ENCODE measurements at regions not wholly inside any gene's neighbourhood (a gene's known extent, or its start where the extent isn't known, plus 50 kb on each side); places are given as distances from the start of the nearest gene placed in this dataset.
A peak's percentile ranks its signal among the peaks of the same experiment; 100 is the strongest.
"Not testable (repeated sequence)": the region's sequence is repeated elsewhere in the genome, so short reads cannot be mapped to it uniquely, and the experiment has no call there.

DNA sequence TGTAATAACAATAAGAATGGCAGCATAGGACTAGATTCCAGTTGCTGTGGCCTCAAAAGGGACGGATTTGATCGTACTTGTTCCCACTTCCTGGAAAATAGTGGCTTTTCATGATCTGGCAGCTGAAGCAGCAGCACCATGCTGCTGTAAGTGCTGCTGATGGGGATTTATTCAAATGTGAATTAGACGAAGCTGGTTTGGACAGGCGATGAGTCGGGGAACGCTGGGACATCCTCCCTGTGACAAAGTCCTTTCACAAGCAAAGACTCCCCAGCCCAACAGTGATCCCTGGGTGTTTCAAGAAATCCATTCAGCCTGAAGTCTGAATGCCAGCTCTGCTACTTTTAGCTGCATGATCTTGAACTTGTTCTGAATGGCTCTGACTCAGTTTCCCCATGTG lies 88.6 kb upstream of the XYLT1 start:
- no peak for TF ChIP-seq CTCF (IDR thresholded peaks at IDR 0.05; ENCODE audit: borderline replicate concordance, control extremely low read depth, extremely low read depth, insufficient read depth, missing control alignments)
- in situ Hi-C loops (cut with MboI; ENCODE audit: low sequenced_read_pairs, unreplicated experiment) = loop anchor here (25.0 kb wide), 1 partner anchor 697 kb away; no protein-coding TSS in a partner anchor

DNA sequence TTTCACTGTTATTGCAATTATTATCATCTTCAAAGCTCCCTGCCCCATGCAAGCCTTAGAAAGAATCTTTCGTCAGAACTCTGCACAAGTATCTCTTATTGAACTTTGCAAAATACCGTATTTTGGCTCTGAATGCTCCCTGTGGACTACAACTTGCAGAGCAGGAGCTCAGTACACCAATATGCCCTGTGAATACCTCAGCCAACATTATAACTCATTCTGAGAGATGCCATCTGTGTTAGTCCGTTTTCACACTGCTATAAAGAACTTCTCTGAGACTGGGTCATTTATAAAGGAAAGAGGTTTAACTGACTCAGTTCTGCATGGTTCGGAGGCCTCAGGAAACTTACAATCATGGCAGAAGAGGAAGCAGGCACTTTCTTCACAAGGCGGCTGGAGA lies 87.2 kb upstream of the XYLT1 start:
- in situ Hi-C loops (cut with MboI; ENCODE audit: low sequenced_read_pairs, unreplicated experiment) = loop anchor here (25.0 kb wide), 1 partner anchor 696 kb away; no protein-coding TSS in a partner anchor
- no peak for DNase-seq (ENCODE audit: low spot score)
- TF ChIP-seq CTCF (IDR thresholded peaks at IDR 0.05; ENCODE audit: borderline replicate concordance, control extremely low read depth, extremely low read depth, insufficient read depth, missing control alignments) = no peak

More for the DNA sequence above, 88.6 kb upstream of the XYLT1 start:
- no peak for DNase-seq (ENCODE audit: low spot score)

GRCh38 chr16:17557480-17557879 lies 86.7 kb upstream of the XYLT1 start:
- in situ Hi-C loops (cut with MboI; ENCODE audit: low sequenced_read_pairs, unreplicated experiment) = loop anchor here (25.0 kb wide), 1 partner anchor 695 kb away; no protein-coding TSS in a partner anchor
- no peak for DNase-seq (ENCODE audit: low spot score)
- no peak for TF ChIP-seq CTCF (IDR thresholded peaks at IDR 0.05; ENCODE audit: borderline replicate concordance, control extremely low read depth, extremely low read depth, insufficient read depth, missing control alignments)

DNA sequence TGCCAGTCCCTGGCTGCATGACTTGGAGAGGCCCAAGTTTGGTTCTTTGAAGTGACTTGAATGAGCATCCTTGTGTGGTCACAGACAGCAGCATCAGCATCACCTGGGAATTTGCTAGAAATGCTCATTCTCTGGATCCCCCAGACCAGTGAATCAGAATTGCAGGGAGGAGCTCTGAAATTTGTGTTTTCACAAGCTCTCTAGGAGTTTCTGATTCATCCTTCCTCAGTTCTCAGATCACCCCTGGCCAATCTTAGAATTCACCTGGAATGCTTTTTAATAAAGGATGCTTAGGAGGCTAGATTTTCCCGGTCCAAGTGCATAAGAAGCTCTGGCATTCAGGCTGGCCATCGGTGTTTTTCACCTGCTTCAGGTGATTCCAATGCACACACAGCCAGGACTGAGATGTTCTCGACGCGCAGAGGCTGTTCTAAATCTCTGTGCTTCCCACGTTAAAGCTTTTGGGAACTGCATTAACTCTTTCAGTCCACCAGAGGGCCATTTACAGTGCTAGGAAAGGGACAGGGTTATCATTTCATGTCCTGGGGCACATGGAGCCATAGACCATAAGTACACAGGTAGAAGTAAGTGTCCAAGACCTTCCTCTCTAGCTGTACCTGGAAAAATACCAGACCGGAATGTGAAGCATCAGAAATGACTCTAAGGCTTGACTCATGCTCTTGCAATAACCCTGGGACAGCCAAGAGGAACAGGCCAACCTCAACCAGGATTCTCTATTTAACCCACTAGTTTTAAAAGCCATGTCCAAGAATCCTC lies 85.7 kb upstream of the XYLT1 start:
- TF ChIP-seq CTCF (IDR thresholded peaks at IDR 0.05; ENCODE audit: borderline replicate concordance, control extremely low read depth, extremely low read depth, insufficient read depth, missing control alignments) = peak; percentile 61
- DNase-seq (ENCODE audit: low spot score) = peak; percentile 51
- in situ Hi-C loops (cut with MboI; ENCODE audit: low sequenced_read_pairs, unreplicated experiment) = loop anchor here (25.0 kb wide), 1 partner anchor 694 kb away; no protein-coding TSS in a partner anchor

- in situ Hi-C loops (cut with MboI; ENCODE audit: low sequenced_read_pairs, unreplicated experiment) = loop anchor here (25.0 kb wide), 1 partner anchor 693 kb away; no protein-coding TSS in a partner anchor
- no peak for TF ChIP-seq CTCF (IDR thresholded peaks at IDR 0.05; ENCODE audit: borderline replicate concordance, control extremely low read depth, extremely low read depth, insufficient read depth, missing control alignments)
- DNase-seq (ENCODE audit: low spot score) = no peak
Observed at GRCh38 chr16:17555176-17555575, 84.4 kb upstream of the XYLT1 start.

DNA sequence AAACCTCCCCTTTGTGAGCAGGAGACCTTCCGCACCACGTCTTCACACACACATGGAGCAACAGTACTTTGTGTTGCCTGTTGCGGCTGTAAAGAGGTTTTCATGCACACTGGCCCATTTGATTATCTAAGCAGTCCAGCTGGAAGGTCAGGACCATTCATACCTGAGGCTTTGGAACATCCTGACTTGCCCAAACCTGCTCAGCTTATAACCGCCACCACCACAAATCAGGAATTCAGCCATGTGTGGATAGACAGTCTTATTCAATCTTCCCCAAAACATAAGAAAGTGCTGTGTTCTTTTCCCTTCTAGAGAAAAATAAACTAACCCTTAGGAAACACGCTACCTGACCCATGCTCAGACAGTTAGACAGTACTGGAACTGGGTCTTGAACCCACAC lies 81.6 kb upstream of the XYLT1 start:
- in situ Hi-C loops (cut with MboI; ENCODE audit: low sequenced_read_pairs, unreplicated experiment) = loop anchor here (25.0 kb wide), 1 partner anchor 690 kb away; no protein-coding TSS in a partner anchor

DNA sequence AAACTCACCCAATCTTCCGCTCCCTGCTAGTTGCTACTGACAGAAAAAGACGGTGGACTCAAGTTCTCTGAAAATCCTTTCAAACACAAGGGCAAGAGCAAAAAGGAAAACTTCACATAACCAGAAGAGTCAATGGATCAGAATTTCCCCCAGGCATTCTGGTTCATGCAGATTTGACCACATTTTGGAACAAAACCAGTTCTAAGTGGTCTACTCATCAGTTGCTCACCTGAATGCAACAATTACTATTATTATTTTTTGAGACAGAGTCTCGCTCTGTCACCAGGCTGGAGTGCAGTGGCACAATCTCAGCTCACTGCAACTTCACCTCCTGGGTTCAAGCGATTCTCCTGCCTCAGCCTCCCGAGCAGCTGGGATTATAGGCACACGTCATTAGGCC lies 80.9 kb upstream of the XYLT1 start:
- not testable (repeated sequence) for DNase-seq (ENCODE audit: low spot score)
- in situ Hi-C loops (cut with MboI; ENCODE audit: low sequenced_read_pairs, unreplicated experiment) = loop anchor here (25.0 kb wide), 1 partner anchor 689 kb away; no protein-coding TSS in a partner anchor

More for the DNA sequence above, 81.6 kb upstream of the XYLT1 start:
- no peak for DNase-seq (ENCODE audit: low spot score)
- TF ChIP-seq CTCF (IDR thresholded peaks at IDR 0.05; ENCODE audit: borderline replicate concordance, control extremely low read depth, extremely low read depth, insufficient read depth, missing control alignments) = no peak

Measured in GM13976 (cell line).